ENCODE measurements at regions not wholly inside any gene's neighbourhood (a gene's known extent, or its start where the extent isn't known, plus 50 kb on each side); places are given as distances from the start of the nearest gene placed in this dataset.

- TF ChIP-seq CTCF (IDR thresholded peaks at IDR 0.05), result no peak
- TF ChIP-seq POLR2A (IDR thresholded peaks at IDR 0.05), result no peak
These were observed 124.1 kb upstream of the THBS1 start for GRCh38 chr15:39456582-39457330.

All from vagina (tissue), 2 donors.